GM12878 (cell line): ENCODE measurements at regions not wholly inside any gene's neighbourhood (a gene's known extent, or its start where the extent isn't known, plus 50 kb on each side); places are given as distances from the start of the nearest gene placed in this dataset.

Experiments used
- ATAC-seq: fragments of 200-7000 bp; cut with Tn5 transposase; 3 replicates; pipeline ENCODE4 v1.9.1; 2020; ENCODE audit warnings: mild to moderate bottlenecking, moderate library complexity
- BruUV-seq: library from RNA; stranded (reverse); fragments of 400-500 nt; replicated peaks from 2 replicates; lab custom pipeline; 2021; lab: Mats Ljungman, UMichigan
- CTCF ChIA-PET: fragments of 300-600 bp; sonication (Branson Sonifier 250); formaldehyde crosslinking; extraction: SDS; loops from one replicate; lab custom pipeline; 2021; ENCODE audit warnings: inconsistent platforms; lab: Yijun Ruan, JAX
- POLR2A ChIA-PET: fragments of 350-600 bp; formaldehyde crosslinking; extraction: SDS; loops from one replicate; lab custom pipeline; 2021; ENCODE audit warnings: inconsistent platforms; lab: Charles Lee
- RAD21 ChIA-PET: fragments of 300-600 bp; sonication (Branson Sonifier 250); formaldehyde crosslinking; loops from one replicate; lab custom pipeline; 2023; ENCODE audit warnings: antibody characterized with exemption; ENCODE audit not compliant: unreplicated experiment; lab: Charles Lee
- SMC1A ChIA-PET: fragments of 300-600 bp; sonication (Branson Sonifier 250); formaldehyde crosslinking; loops from one replicate; lab custom pipeline; 2023; ENCODE audit not compliant: unreplicated experiment, uncharacterized antibody; lab: Charles Lee
- DNase-seq: peaks from one replicate; pipeline ENCODE4 v3.0.0-alpha.2; 2011; ENCODE audit warnings: low read depth, low spot score
- FAIRE-seq: peaks from 3 replicates; lab custom pipeline; 2011; peaks lifted over from hg19 to GRCh38; lab: Jason Lieb, UNC
- H2AFZ ChIP-seq: 2 replicates; pipeline ENCODE4 v1.6.0; 2011; ENCODE audit warnings: low read depth, low read length, control low read depth; ENCODE audit not compliant: control insufficient read depth
- H3K27ac ChIP-seq: 2 replicates; pipeline ENCODE4 v1.5.1; 2011; ENCODE audit warnings: control low read depth; ENCODE audit not compliant: control insufficient read depth, insufficient read depth
- H3K27me3 ChIP-seq, 2 experiments: replicated peaks in 1 of 2; 2 replicates each; pipeline versions ENCODE4 v1.6.0 to v1.6.1; 2011; ENCODE audit warnings: low read length in 1 of 2; ENCODE audit not compliant: control insufficient read depth in 2 of 2, insufficient read depth in 2 of 2
- H3K36me3 ChIP-seq, 2 experiments: 2 replicates each; pipeline ENCODE4 v1.5.1; 2011; ENCODE audit warnings: low read length in 1 of 2; ENCODE audit not compliant: control insufficient read depth in 2 of 2, insufficient read depth in 2 of 2
- H3K4me1 ChIP-seq: 2 replicates; pipeline ENCODE4 v1.6.1; 2011; ENCODE audit warnings: mild to moderate bottlenecking, low read length, moderate library complexity, mixed read lengths; ENCODE audit not compliant: control insufficient read depth, insufficient read depth
- H3K4me2 ChIP-seq: 2 replicates; pipeline ENCODE4 v1.6.0; 2011; ENCODE audit warnings: control low read depth; ENCODE audit not compliant: control insufficient read depth, insufficient read depth
- H3K4me3 ChIP-seq: fragments of 200-600 bp; sonication (generic); 2 replicates; pipeline ENCODE4 v1.5.1; 2016
- H3K79me2 ChIP-seq: 2 replicates; pipeline ENCODE4 v1.6.0; 2011; ENCODE audit warnings: low read length; ENCODE audit not compliant: control insufficient read depth, insufficient read depth
- H3K9ac ChIP-seq: 2 replicates; pipeline ENCODE4 v1.8.0; 2011; ENCODE audit warnings: low read length, control low read depth, mixed read lengths; ENCODE audit not compliant: control insufficient read depth, insufficient read depth
- H3K9me3 ChIP-seq: replicated peaks from 3 replicates; pipeline ENCODE4 v1.5.1; 2011; ENCODE audit warnings: mild to moderate bottlenecking, low read length; ENCODE audit not compliant: control insufficient read depth, insufficient read depth
- H4K20me1 ChIP-seq: 2 replicates; pipeline ENCODE4 v1.6.0; 2011; ENCODE audit not compliant: control insufficient read depth, insufficient read depth
- KDM1A ChIP-seq: fragments of 200-600 bp; sonication (generic); IDR thresholded peaks from 2 replicates; pipeline ENCODE4 v1.6.1; 2016; ENCODE audit warnings: borderline replicate concordance
- MXI1 ChIP-seq: fragments of 150-350 bp; IDR thresholded peaks from 2 replicates; pipeline ENCODE4 v1.6.1; 2011; ENCODE audit warnings: low read depth, mild to moderate bottlenecking, inconsistent platforms, low read length, improper control_type of control experiment
- RBBP5 ChIP-seq: fragments of 200-600 bp; sonication (generic); conservative IDR thresholded peaks from 2 replicates; pipeline ENCODE4 v1.6.1; 2016
- in situ Hi-C: fragments of 300-500 bp; cut with MboI; formaldehyde crosslinking; loops from 9 replicates; pipeline ENCODE4 v1.14.3; 2018; ENCODE audit warnings: mixed read lengths
- intact Hi-C: fragments of 100-400 bp; cut with micrococcal nuclease; formaldehyde crosslinking; loops from one replicate; pipeline ENCODE4 v1.14.2; 2022; ENCODE audit not compliant: unreplicated experiment
- TF ChIP-seq, protein P1 (sequence below): fragments of 150-350 bp; IDR thresholded peaks from 2 replicates; pipeline ENCODE4 v1.6.1; 2016; ENCODE audit warnings: low read depth, low read length
- TF ChIP-seq, protein P2 (sequence below): fragments of 450-650 bp; conservative IDR thresholded peaks from 2 replicates; pipeline ENCODE4 v1.6.1; 2017; ENCODE audit warnings: mild to moderate bottlenecking, moderate library complexity

DNA sequence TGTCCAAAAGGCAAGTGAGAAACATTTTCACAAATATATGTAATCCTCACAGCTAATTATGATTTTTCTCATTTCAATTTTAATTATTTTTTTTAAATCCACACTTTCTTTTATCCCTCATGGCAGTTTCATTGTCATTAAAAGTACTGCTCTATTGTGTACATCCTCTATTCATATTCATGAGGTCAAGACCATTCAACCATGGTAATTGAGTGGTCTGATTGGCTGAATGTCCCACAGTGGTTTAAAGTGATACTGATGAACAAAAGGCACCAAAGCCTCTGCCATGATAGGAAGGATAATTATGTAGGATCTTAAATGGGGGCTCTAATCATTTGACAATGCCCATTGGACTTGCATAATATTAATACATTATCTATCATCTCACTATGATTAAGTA is 108.4 kb upstream of the EPHA4 start:
- Histone ChIP-seq H3K9ac (no peak overlapping the region), H3K4me1 (no peaks in the 10 kb centered on the region), H3K27ac (no peak overlapping the region), H3K36me3 (no peaks in the 10 kb centered on the region), H2AFZ (no peak overlapping the region), H3K79me2 (no peaks in the 10 kb centered on the region), H3K4me3 (no peak overlapping the region), H3K9me3 (no peaks in the 10 kb centered on the region), H3K4me2 (no peak overlapping the region), H4K20me1 (no peaks in the 10 kb centered on the region), H3K27me3 (no peaks in the 10 kb centered on the region)
- ChIA-PET RAD21 (no interaction called here), SMC1A (interaction anchor here (1.0 kb wide), 1 partner anchor 344 kb away, joined by 3 read pairs; no protein-coding TSS in a partner anchor), CTCF (no interaction called here), POLR2A (no interaction called here)
- intact Hi-C loops = no loop called here
- BruUV-seq = no TSS peak
- DNase-seq = no peak
- no peak for FAIRE-seq
- ATAC-seq = no peak
- TF ChIP-seq, protein P1, sequence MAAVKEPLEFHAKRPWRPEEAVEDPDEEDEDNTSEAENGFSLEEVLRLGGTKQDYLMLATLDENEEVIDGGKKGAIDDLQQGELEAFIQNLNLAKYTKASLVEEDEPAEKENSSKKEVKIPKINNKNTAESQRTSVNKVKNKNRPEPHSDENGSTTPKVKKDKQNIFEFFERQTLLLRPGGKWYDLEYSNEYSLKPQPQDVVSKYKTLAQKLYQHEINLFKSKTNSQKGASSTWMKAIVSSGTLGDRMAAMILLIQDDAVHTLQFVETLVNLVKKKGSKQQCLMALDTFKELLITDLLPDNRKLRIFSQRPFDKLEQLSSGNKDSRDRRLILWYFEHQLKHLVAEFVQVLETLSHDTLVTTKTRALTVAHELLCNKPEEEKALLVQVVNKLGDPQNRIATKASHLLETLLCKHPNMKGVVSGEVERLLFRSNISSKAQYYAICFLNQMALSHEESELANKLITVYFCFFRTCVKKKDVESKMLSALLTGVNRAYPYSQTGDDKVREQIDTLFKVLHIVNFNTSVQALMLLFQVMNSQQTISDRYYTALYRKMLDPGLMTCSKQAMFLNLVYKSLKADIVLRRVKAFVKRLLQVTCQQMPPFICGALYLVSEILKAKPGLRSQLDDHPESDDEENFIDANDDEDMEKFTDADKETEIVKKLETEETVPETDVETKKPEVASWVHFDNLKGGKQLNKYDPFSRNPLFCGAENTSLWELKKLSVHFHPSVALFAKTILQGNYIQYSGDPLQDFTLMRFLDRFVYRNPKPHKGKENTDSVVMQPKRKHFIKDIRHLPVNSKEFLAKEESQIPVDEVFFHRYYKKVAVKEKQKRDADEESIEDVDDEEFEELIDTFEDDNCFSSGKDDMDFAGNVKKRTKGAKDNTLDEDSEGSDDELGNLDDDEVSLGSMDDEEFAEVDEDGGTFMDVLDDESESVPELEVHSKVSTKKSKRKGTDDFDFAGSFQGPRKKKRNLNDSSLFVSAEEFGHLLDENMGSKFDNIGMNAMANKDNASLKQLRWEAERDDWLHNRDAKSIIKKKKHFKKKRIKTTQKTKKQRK = no peak
- no peak for TF ChIP-seq KDM1A
- TF ChIP-seq RBBP5 = no peak
- TF ChIP-seq, protein P2, sequence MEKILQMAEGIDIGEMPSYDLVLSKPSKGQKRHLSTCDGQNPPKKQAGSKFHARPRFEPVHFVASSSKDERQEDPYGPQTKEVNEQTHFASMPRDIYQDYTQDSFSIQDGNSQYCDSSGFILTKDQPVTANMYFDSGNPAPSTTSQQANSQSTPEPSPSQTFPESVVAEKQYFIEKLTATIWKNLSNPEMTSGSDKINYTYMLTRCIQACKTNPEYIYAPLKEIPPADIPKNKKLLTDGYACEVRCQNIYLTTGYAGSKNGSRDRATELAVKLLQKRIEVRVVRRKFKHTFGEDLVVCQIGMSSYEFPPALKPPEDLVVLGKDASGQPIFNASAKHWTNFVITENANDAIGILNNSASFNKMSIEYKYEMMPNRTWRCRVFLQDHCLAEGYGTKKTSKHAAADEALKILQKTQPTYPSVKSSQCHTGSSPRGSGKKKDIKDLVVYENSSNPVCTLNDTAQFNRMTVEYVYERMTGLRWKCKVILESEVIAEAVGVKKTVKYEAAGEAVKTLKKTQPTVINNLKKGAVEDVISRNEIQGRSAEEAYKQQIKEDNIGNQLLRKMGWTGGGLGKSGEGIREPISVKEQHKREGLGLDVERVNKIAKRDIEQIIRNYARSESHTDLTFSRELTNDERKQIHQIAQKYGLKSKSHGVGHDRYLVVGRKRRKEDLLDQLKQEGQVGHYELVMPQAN = no peak
- no peak for TF ChIP-seq MXI1
- in situ Hi-C loops = no loop called here
